ENCODE measurements at regions not wholly inside any gene's neighbourhood (a gene's known extent, or its start where the extent isn't known, plus 50 kb on each side); places are given as distances from the start of the nearest gene placed in this dataset.
A peak's percentile ranks its signal among the peaks of the same experiment; 100 is the strongest.

DNA sequence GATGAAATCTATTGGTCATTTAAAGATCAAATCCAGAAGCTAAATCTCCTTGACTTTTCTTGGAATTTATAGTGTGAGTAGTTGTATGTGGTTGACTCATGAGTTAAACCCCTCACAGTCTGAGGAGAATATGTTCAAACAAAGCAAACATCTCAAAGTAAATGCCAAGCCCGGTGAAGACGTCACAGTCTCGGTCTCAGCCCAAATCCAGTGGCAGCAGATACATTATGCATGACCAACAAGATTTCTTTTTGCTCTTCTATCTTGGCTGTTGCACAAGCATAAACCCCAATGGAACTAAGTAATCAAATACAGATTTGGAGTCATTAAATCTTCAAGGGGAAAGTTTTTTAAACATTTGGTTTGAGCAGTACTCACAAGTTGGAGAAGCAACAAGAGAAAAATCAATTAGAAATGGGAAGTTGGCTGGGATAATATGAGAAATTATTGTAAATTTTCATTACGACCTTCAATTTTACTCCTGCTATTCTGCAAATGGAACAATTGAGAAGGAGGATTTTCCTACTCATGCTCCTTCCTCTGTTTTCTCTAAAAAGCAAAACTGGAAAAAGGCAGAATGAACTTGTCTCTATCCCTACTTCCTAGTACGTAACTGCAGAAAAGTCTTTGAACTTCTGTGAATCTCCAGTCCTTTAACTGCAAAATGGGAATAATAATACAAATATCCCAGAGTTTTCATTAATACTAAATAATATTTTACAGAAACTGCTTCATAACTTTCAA lies 575.8 kb downstream of the NUF2 start:
- Histone ChIP-seq H3K27ac (ENCODE audit: low read depth, low read length) (no peak overlapping the region), H2AFZ (ENCODE audit: low read length) (no peak overlapping the region), H3K4me1 (ENCODE audit: insufficient read depth, low read length) (no peaks in the 10 kb centered on the region), H3K27me3 (ENCODE audit: insufficient read depth, low read length) (no peaks in the 10 kb centered on the region), H3K4me3 (ENCODE audit: insufficient read depth, low read length) (no peak overlapping the region), H4K20me1 (ENCODE audit: insufficient read depth, low read length) (no peaks in the 10 kb centered on the region), H3K9me3 (ENCODE audit: low read depth, low read length) (no peaks in the 10 kb centered on the region), H3K36me3 (ENCODE audit: insufficient read depth, low read length) (no peaks in the 10 kb centered on the region), H3K79me2 (ENCODE audit: insufficient read depth, low read length) (no peaks in the 10 kb centered on the region), H3K4me2 (ENCODE audit: insufficient read depth, low read length) (no peak overlapping the region)
- no peak for TF ChIP-seq CTCF (IDR thresholded peaks at IDR 0.05; ENCODE audit: extremely low read depth, low read depth, low read length)
- no peak for DNase-seq (ENCODE audit: insufficient read length, low spot score, missing footprints)

DNA sequence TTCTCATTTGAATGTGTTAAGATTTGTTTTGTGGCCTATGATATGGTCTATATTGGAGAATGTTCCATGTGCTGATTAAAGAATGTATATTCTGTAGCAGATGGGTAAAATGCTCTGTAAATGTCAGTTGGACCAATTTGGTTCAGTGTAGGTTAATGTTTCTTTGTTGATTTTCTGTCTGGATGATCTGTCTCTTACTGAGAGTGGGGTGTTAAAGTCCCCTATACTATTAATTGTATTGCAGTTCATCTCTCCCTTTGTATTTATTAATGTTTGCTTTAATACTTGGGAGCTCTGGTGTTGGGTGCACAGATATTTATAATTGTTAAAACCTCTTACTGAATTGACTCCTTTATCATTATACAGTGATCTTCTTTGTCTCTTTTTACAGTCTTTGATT lies 584.5 kb downstream of the NUF2 start:
- Histone ChIP-seq H3K27ac (ENCODE audit: low read depth, low read length) (no peak overlapping the region), H2AFZ (ENCODE audit: low read length) (no peak overlapping the region), H3K27me3 (ENCODE audit: insufficient read depth, low read length) (no peaks in the 10 kb centered on the region), H3K4me1 (ENCODE audit: insufficient read depth, low read length) (no peaks in the 10 kb centered on the region), H4K20me1 (ENCODE audit: insufficient read depth, low read length) (no peaks in the 10 kb centered on the region), H3K36me3 (ENCODE audit: insufficient read depth, low read length) (no peaks in the 10 kb centered on the region), H3K4me3 (ENCODE audit: insufficient read depth, low read length) (no peak overlapping the region), H3K4me2 (ENCODE audit: insufficient read depth, low read length) (no peak overlapping the region), H3K9me3 (ENCODE audit: low read depth, low read length) (peaks cover 2% of the 10 kb centered on the region), H3K79me2 (ENCODE audit: insufficient read depth, low read length) (no peaks in the 10 kb centered on the region)
- DNase-seq (ENCODE audit: insufficient read length, low spot score, missing footprints): no peak
- TF ChIP-seq CTCF (IDR thresholded peaks at IDR 0.05; ENCODE audit: extremely low read depth, low read depth, low read length): no peak

DNA sequence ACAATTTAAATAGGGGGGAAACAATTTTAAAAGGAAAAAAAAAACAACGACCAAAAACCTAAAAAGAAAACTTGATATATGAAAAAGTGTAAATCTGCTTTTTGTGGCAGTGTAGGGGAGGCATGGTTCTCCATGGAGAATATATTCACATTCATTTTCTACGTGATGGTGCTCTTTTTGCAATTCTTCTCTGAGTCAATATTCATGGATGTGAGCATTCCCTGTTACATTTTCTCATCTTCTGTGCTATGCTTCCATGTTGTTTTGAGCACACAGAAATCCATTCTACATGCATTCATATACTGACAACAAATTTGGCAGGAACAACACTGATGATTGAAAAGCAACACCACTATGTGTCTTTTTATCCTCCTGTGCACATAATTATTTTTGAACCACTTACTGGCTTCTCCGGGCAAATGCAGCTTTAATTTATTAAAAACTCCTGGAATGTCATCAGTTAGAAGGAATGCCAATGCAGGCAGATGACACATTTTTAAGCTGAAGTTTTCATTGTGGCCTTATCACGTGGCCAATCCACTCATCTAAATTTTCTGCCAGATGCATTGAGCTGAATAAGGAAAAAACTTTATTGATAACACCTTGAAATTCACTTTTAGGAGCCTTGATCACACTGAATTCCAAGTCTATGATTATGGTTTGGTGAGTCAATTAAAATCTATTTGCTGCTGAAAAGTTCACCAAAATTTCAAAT lies 590.6 kb downstream of the NUF2 start:
- Histone ChIP-seq H3K27me3 (ENCODE audit: insufficient read depth, low read length) (no peaks in the 10 kb centered on the region), H3K36me3 (ENCODE audit: insufficient read depth, low read length) (no peaks in the 10 kb centered on the region), H4K20me1 (ENCODE audit: insufficient read depth, low read length) (no peaks in the 10 kb centered on the region), H3K9me3 (ENCODE audit: low read depth, low read length) (peaks cover 8% of the 10 kb centered on the region), H3K4me2 (ENCODE audit: insufficient read depth, low read length) (no peak overlapping the region), H3K27ac (ENCODE audit: low read depth, low read length) (no peak overlapping the region), H3K4me3 (ENCODE audit: insufficient read depth, low read length) (no peak overlapping the region), H3K4me1 (ENCODE audit: insufficient read depth, low read length) (no peaks in the 10 kb centered on the region), H3K79me2 (ENCODE audit: insufficient read depth, low read length) (no peaks in the 10 kb centered on the region), H2AFZ (ENCODE audit: low read length) (no peak overlapping the region)
- peak; percentile 45 for DNase-seq (ENCODE audit: insufficient read length, low spot score, missing footprints)
- TF ChIP-seq CTCF (IDR thresholded peaks at IDR 0.05; ENCODE audit: extremely low read depth, low read depth, low read length): no peak

DNA sequence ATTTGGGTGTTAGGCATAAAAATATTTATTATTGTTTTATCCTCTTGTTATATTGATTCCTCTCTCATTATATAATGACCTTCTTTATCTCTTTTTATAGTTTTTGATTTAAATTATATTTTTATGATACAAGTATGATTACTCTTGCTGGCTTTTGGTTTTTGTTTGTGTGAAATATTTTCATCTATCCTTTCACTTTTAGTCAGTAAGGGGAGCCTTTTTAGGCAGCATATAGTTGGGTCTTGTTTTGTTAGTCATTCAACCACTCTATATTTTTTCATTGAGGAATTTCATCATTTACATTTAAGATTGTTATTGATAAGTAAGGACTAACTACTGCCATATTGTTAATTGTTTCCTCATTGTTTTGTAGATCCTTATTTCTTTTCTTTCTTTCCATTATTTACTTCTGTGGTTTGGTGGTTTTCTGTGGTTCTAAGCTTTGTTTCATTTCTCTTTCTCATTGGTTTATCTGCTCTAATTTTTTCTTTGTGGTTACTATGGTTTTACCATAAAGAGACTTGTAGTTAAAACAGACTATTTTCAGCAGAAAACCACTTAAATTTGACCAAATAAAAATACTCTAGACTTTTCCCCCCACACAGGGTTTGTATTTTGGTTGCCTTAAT lies 593.1 kb downstream of the NUF2 start:
- Histone ChIP-seq H3K27ac (ENCODE audit: low read depth, low read length) (no peak overlapping the region), H3K36me3 (ENCODE audit: insufficient read depth, low read length) (no peaks in the 10 kb centered on the region), H3K4me1 (ENCODE audit: insufficient read depth, low read length) (no peaks in the 10 kb centered on the region), H3K27me3 (ENCODE audit: insufficient read depth, low read length) (no peaks in the 10 kb centered on the region), H4K20me1 (ENCODE audit: insufficient read depth, low read length) (no peaks in the 10 kb centered on the region), H3K4me2 (ENCODE audit: insufficient read depth, low read length) (no peak overlapping the region), H2AFZ (ENCODE audit: low read length) (no peak overlapping the region), H3K4me3 (ENCODE audit: insufficient read depth, low read length) (no peak overlapping the region), H3K79me2 (ENCODE audit: insufficient read depth, low read length) (no peaks in the 10 kb centered on the region), H3K9me3 (ENCODE audit: low read depth, low read length) (peaks cover 8% of the 10 kb centered on the region)
- DNase-seq (ENCODE audit: insufficient read length, low spot score, missing footprints): no peak
- TF ChIP-seq CTCF (IDR thresholded peaks at IDR 0.05; ENCODE audit: extremely low read depth, low read depth, low read length): no peak
